ENCODE measurements at regions not wholly inside any gene's neighbourhood (a gene's known extent, or its start where the extent isn't known, plus 50 kb on each side); places are given as distances from the start of the nearest gene placed in this dataset.

- Histone ChIP-seq H2AFZ (ENCODE audit: low read length) (no peak overlapping the region), H4K20me1 (ENCODE audit: control insufficient read depth, extremely low read depth, insufficient read depth, low read length) (no peaks in the 10 kb centered on the region), H3K4me3 (replicated peaks in 1 of 4; ENCODE audit: control extremely low read depth in 1 of 4, insufficient read depth in 1 of 4, low read depth in 3 of 4, low read length in 4 of 4) (no peak overlapping the region), H3K9ac (ENCODE audit: insufficient read depth, low read length) (no peak overlapping the region), H3K36me3 (ENCODE audit: control insufficient read depth, insufficient read depth, low read length) (no peaks in the 10 kb centered on the region), H3K27ac (ENCODE audit: insufficient read depth, low read length) (no peak overlapping the region), H3K79me2 (ENCODE audit: control insufficient read depth, insufficient read depth, low read length) (no peaks in the 10 kb centered on the region), H3K4me2 (ENCODE audit: extremely low read depth, insufficient read depth, low read length) (no peak overlapping the region), H3K27me3 (ENCODE audit: control insufficient read depth, insufficient read depth, low read length) (no peaks in the 10 kb centered on the region), H3K9me3 (ENCODE audit: control insufficient read depth, insufficient read depth, low read depth, low read length) (no peaks in the 10 kb centered on the region), H3K4me1 (ENCODE audit: control insufficient read depth, extremely low read depth, insufficient read depth, low read length) (no peaks in the 10 kb centered on the region)
- no peak for TF ChIP-seq EZH2 (IDR thresholded peaks at IDR 0.05; ENCODE audit: low read length, missing control alignments)
- no peak for TF ChIP-seq CTCF (conservative IDR thresholded peaks at IDR 0.05 in 1 of 2, IDR thresholded peaks at IDR 0.05 in 1 of 2; ENCODE audit: low read depth in 1 of 2, low read length in 2 of 2)
- no peak for DNase-seq (ENCODE audit: low read depth in 2 of 2)
Measured at GRCh38 chr9:1591310-1591709, 423.8 kb upstream of the SMARCA2 start.

- DNase-seq (ENCODE audit: low read depth in 2 of 2) = no peak
- Histone ChIP-seq H3K79me2 (ENCODE audit: control insufficient read depth, insufficient read depth, low read length) (no peaks in the 10 kb centered on the region), H2AFZ (ENCODE audit: low read length) (no peak overlapping the region), H4K20me1 (ENCODE audit: control insufficient read depth, extremely low read depth, insufficient read depth, low read length) (no peaks in the 10 kb centered on the region), H3K4me1 (ENCODE audit: control insufficient read depth, extremely low read depth, insufficient read depth, low read length) (no peaks in the 10 kb centered on the region), H3K27me3 (ENCODE audit: control insufficient read depth, insufficient read depth, low read length) (no peaks in the 10 kb centered on the region), H3K4me3 (replicated peaks in 1 of 4; ENCODE audit: control extremely low read depth in 1 of 4, insufficient read depth in 1 of 4, low read depth in 3 of 4, low read length in 4 of 4) (no peak overlapping the region), H3K36me3 (ENCODE audit: control insufficient read depth, insufficient read depth, low read length) (no peaks in the 10 kb centered on the region), H3K27ac (ENCODE audit: insufficient read depth, low read length) (no peak overlapping the region), H3K9me3 (ENCODE audit: control insufficient read depth, insufficient read depth, low read depth, low read length) (no peaks in the 10 kb centered on the region), H3K9ac (ENCODE audit: insufficient read depth, low read length) (no peak overlapping the region), H3K4me2 (ENCODE audit: extremely low read depth, insufficient read depth, low read length) (no peak overlapping the region)
- TF ChIP-seq EZH2 (IDR thresholded peaks at IDR 0.05; ENCODE audit: low read length, missing control alignments) (no peak), CTCF (conservative IDR thresholded peaks at IDR 0.05 in 1 of 2, IDR thresholded peaks at IDR 0.05 in 1 of 2; ENCODE audit: low read depth in 1 of 2, low read length in 2 of 2) (no peak)
Measured at GRCh38 chr9:1598270-1598669, 416.9 kb upstream of the SMARCA2 start.

GRCh38 chr9:1599961-1600360, 415.2 kb upstream of the SMARCA2 start:
- TF ChIP-seq CTCF (conservative IDR thresholded peaks at IDR 0.05 in 1 of 2, IDR thresholded peaks at IDR 0.05 in 1 of 2; ENCODE audit: low read depth in 1 of 2, low read length in 2 of 2) (no peak), EZH2 (IDR thresholded peaks at IDR 0.05; ENCODE audit: low read length, missing control alignments) (no peak)

More at GRCh38 chr9:1599961-1600360, 415.2 kb upstream of the SMARCA2 start:
- H2AFZ ChIP-seq (ENCODE audit: low read length) = no peak overlapping the region
- H3K9ac ChIP-seq (ENCODE audit: insufficient read depth, low read length) = no peak overlapping the region
- no peak overlapping the region for H3K4me2 ChIP-seq (ENCODE audit: extremely low read depth, insufficient read depth, low read length)
- no peaks in the 10 kb centered on the region for H4K20me1 ChIP-seq (ENCODE audit: control insufficient read depth, extremely low read depth, insufficient read depth, low read length)
- no peak overlapping the region for H3K4me3 ChIP-seq (replicated peaks in 1 of 4; ENCODE audit: control extremely low read depth in 1 of 4, insufficient read depth in 1 of 4, low read depth in 3 of 4, low read length in 4 of 4)
- H3K36me3 ChIP-seq (ENCODE audit: control insufficient read depth, insufficient read depth, low read length) = no peaks in the 10 kb centered on the region
- H3K27me3 ChIP-seq (ENCODE audit: control insufficient read depth, insufficient read depth, low read length) = no peaks in the 10 kb centered on the region
- no peaks in the 10 kb centered on the region for H3K9me3 ChIP-seq (ENCODE audit: control insufficient read depth, insufficient read depth, low read depth, low read length)
- H3K79me2 ChIP-seq (ENCODE audit: control insufficient read depth, insufficient read depth, low read length) = no peaks in the 10 kb centered on the region
- no peaks in the 10 kb centered on the region for H3K4me1 ChIP-seq (ENCODE audit: control insufficient read depth, extremely low read depth, insufficient read depth, low read length)
- no peak for DNase-seq (ENCODE audit: low read depth in 2 of 2)
- H3K27ac ChIP-seq (ENCODE audit: insufficient read depth, low read length) = no peak overlapping the region

All from fibroblast of lung (primary cell).